ENCODE measurements at regions not wholly inside any gene's neighbourhood (a gene's known extent, or its start where the extent isn't known, plus 50 kb on each side); places are given as distances from the start of the nearest gene placed in this dataset.

DNA sequence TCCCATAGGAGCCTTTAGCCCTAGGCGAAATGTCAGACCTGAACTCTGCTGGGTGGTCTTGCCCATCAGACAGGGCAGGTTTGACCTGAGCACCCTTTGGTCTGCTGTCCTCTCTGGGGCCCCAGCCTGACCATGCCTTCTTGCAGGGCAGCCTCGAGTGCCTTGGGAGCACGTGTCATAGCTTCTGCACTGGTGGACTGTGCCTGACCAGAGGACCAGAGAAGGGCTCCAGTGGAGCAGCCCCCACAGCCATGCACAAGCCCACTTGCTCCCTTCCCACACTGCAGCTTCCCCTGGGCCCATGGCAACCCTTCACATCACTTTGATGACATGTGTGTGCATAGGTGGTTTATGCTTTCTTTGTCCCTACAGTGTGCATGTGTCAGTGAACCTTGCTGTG, 394.0 kb downstream of the TEX13C start:
- Histone ChIP-seq H3K36me3 (ENCODE audit: control insufficient read depth, insufficient read depth, low read length) (no peaks in the 10 kb centered on the region), H3K79me2 (ENCODE audit: control insufficient read depth, insufficient read depth, low read length) (no peaks in the 10 kb centered on the region), H3K9me3 (ENCODE audit: control insufficient read depth, insufficient read depth, low read depth, low read length) (no peaks in the 10 kb centered on the region), H3K4me3 (replicated peaks in 1 of 4; ENCODE audit: control extremely low read depth in 1 of 4, insufficient read depth in 1 of 4, low read depth in 3 of 4, low read length in 4 of 4) (no peak overlapping the region), H3K4me2 (ENCODE audit: extremely low read depth, insufficient read depth, low read length) (no peak overlapping the region), H3K4me1 (ENCODE audit: control insufficient read depth, extremely low read depth, insufficient read depth, low read length) (no peaks in the 10 kb centered on the region), H3K27ac (ENCODE audit: insufficient read depth, low read length) (no peak overlapping the region), H3K9ac (ENCODE audit: insufficient read depth, low read length) (no peak overlapping the region), H3K27me3 (ENCODE audit: control insufficient read depth, insufficient read depth, low read length) (no peaks in the 10 kb centered on the region), H2AFZ (ENCODE audit: low read length) (no peak overlapping the region), H4K20me1 (ENCODE audit: control insufficient read depth, extremely low read depth, insufficient read depth, low read length) (no peaks in the 10 kb centered on the region)
- DNase-seq (ENCODE audit: low read depth in 2 of 2): no peak
- TF ChIP-seq, protein P1, sequence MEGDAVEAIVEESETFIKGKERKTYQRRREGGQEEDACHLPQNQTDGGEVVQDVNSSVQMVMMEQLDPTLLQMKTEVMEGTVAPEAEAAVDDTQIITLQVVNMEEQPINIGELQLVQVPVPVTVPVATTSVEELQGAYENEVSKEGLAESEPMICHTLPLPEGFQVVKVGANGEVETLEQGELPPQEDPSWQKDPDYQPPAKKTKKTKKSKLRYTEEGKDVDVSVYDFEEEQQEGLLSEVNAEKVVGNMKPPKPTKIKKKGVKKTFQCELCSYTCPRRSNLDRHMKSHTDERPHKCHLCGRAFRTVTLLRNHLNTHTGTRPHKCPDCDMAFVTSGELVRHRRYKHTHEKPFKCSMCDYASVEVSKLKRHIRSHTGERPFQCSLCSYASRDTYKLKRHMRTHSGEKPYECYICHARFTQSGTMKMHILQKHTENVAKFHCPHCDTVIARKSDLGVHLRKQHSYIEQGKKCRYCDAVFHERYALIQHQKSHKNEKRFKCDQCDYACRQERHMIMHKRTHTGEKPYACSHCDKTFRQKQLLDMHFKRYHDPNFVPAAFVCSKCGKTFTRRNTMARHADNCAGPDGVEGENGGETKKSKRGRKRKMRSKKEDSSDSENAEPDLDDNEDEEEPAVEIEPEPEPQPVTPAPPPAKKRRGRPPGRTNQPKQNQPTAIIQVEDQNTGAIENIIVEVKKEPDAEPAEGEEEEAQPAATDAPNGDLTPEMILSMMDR (conservative IDR thresholded peaks at IDR 0.05 in 1 of 2, IDR thresholded peaks at IDR 0.05 in 1 of 2; ENCODE audit: low read depth in 1 of 2, low read length in 2 of 2): no peak
- no peak for TF ChIP-seq EZH2 (IDR thresholded peaks at IDR 0.05; ENCODE audit: low read length, missing control alignments)

DNA sequence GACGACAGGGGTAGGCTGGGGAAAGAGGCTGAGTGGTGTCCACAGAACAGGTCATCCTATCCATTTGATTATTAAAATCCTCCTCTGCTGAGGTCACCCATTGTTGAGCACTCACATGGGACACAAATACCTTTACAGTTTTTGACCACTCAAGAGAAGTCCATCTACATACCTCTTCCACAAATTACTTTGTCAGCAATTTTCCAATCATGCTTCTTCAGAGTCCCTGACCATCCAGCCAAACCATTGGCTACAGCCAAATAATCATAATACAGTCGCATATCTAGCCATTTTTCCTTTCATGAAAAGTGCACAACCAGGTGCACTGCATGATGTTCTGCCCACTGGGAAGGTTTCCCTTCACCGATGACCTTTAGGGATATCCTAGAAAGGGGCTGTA, 407.4 kb downstream of the TEX13C start:
- TF ChIP-seq, protein P1 (conservative IDR thresholded peaks at IDR 0.05 in 1 of 2, IDR thresholded peaks at IDR 0.05 in 1 of 2; ENCODE audit: low read depth in 1 of 2, low read length in 2 of 2): no peak
- H3K4me3 ChIP-seq (replicated peaks in 1 of 4; ENCODE audit: control extremely low read depth in 1 of 4, insufficient read depth in 1 of 4, low read depth in 3 of 4, low read length in 4 of 4): no peak overlapping the region

DNA sequence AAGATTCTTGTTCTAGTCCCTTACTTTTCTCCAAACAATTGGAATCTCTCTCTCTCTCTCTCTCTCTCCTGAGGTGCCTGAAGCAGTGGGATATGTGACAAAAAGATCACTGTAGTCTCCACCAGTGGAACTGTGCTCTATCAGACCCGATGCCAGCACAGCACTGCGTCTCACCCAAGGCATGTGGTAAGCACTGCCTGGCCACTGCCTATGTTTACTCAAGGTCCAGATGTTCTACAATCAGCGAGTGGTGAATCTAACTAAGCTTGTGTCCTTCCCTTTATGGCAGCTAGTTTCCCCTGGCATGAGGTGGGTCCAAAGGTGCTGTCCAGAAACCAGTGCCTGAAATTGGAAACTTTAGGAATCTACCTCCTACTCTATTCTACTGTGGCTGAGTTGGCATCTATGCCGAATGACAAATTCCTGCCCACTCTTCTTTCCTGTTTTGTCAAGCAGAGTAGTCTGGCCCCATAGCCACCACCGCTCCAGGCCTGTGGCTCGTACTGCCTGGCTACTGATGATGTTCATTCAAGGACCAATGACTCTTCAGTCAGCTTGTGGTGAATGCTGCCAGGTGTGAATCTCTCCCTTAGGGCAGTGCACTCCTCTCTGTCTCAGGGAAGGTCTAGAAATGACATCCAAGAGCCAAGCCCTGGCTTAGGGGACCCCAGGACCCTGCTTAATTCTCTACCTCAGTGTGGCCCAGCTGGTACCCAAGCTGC, 416.5 kb downstream of the TEX13C start:
- Histone ChIP-seq H3K4me3 (replicated peaks in 1 of 4; ENCODE audit: control extremely low read depth in 1 of 4, insufficient read depth in 1 of 4, low read depth in 3 of 4, low read length in 4 of 4) (no peak overlapping the region), H4K20me1 (ENCODE audit: control insufficient read depth, extremely low read depth, insufficient read depth, low read length) (no peaks in the 10 kb centered on the region), H3K36me3 (ENCODE audit: control insufficient read depth, insufficient read depth, low read length) (no peaks in the 10 kb centered on the region), H3K9me3 (ENCODE audit: control insufficient read depth, insufficient read depth, low read depth, low read length) (no peaks in the 10 kb centered on the region), H3K9ac (ENCODE audit: insufficient read depth, low read length) (no peak overlapping the region), H3K27me3 (ENCODE audit: control insufficient read depth, insufficient read depth, low read length) (no peaks in the 10 kb centered on the region), H3K4me1 (ENCODE audit: control insufficient read depth, extremely low read depth, insufficient read depth, low read length) (no peaks in the 10 kb centered on the region), H3K79me2 (ENCODE audit: control insufficient read depth, insufficient read depth, low read length) (no peaks in the 10 kb centered on the region), H3K27ac (ENCODE audit: insufficient read depth, low read length) (no peak overlapping the region), H3K4me2 (ENCODE audit: extremely low read depth, insufficient read depth, low read length) (no peak overlapping the region), H2AFZ (ENCODE audit: low read length) (no peak overlapping the region)
- TF ChIP-seq, protein P1 (conservative IDR thresholded peaks at IDR 0.05 in 1 of 2, IDR thresholded peaks at IDR 0.05 in 1 of 2; ENCODE audit: low read depth in 1 of 2, low read length in 2 of 2): no peak
- DNase-seq (ENCODE audit: low read depth in 2 of 2): no peak

More for the DNA sequence above, 407.4 kb downstream of the TEX13C start:
- Histone ChIP-seq H3K4me2 (ENCODE audit: extremely low read depth, insufficient read depth, low read length) (no peak overlapping the region), H3K79me2 (ENCODE audit: control insufficient read depth, insufficient read depth, low read length) (no peaks in the 10 kb centered on the region), H3K36me3 (ENCODE audit: control insufficient read depth, insufficient read depth, low read length) (no peaks in the 10 kb centered on the region), H3K27ac (ENCODE audit: insufficient read depth, low read length) (no peak overlapping the region), H3K9me3 (ENCODE audit: control insufficient read depth, insufficient read depth, low read depth, low read length) (no peaks in the 10 kb centered on the region), H3K4me1 (ENCODE audit: control insufficient read depth, extremely low read depth, insufficient read depth, low read length) (no peaks in the 10 kb centered on the region), H3K27me3 (ENCODE audit: control insufficient read depth, insufficient read depth, low read length) (no peaks in the 10 kb centered on the region), H3K9ac (ENCODE audit: insufficient read depth, low read length) (no peak overlapping the region), H4K20me1 (ENCODE audit: control insufficient read depth, extremely low read depth, insufficient read depth, low read length) (no peaks in the 10 kb centered on the region), H2AFZ (ENCODE audit: low read length) (no peak overlapping the region)
- no peak for DNase-seq (ENCODE audit: low read depth in 2 of 2)

Measured in fibroblast of lung (primary cell).